SU-DHL-6 (cell line): ENCODE measurements at regions not wholly inside any gene's neighbourhood (a gene's known extent, or its start where the extent isn't known, plus 50 kb on each side); places are given as distances from the start of the nearest gene placed in this dataset.

ENCODE experiments used
- H2AFZ ChIP-seq: fragments of 200-600 bp; sonication (generic); 2 replicates; pipeline ENCODE4 v1.6.1; 2014; ENCODE audit warnings: low read depth, mild to moderate bottlenecking, moderate library complexity, mixed read lengths, antibody characterized with exemption, low read length; ENCODE audit not compliant: severe bottlenecking
- H3F3A ChIP-seq: fragments of 200-600 bp; shearing (Covaris generic); 2 replicates; pipeline ENCODE4 v1.6.0; 2016; ENCODE audit warnings: antibody characterized with exemption, mild to moderate bottlenecking; ENCODE audit not compliant: insufficient read depth
- H3K27ac ChIP-seq: fragments of 200-600 bp; sonication (generic); 2 replicates; pipeline ENCODE4 v1.5.1; 2016; ENCODE audit warnings: low read depth, mild to moderate bottlenecking, low read length, moderate library complexity, mixed read lengths
- H3K27me3 ChIP-seq: fragments of 200-600 bp; sonication (generic), shearing (Covaris generic); 2 replicates; pipeline ENCODE4 v1.6.0; 2014; ENCODE audit warnings: mild to moderate bottlenecking, low read length
- H3K36me3 ChIP-seq: fragments of 200-600 bp; sonication (generic); 2 replicates; pipeline ENCODE4 v1.6.1; 2014; ENCODE audit warnings: mild to moderate bottlenecking, low read length, mixed read lengths
- H3K4me2 ChIP-seq: fragments of 300-600, 200-600 bp; shearing (Covaris generic), sonication (generic); 2 replicates; pipeline ENCODE4 v1.6.0; 2014; ENCODE audit warnings: low read length, low read depth, mild to moderate bottlenecking; ENCODE audit not compliant: poor library complexity, severe bottlenecking
- H3K4me3 ChIP-seq: fragments of 200-600 bp; sonication (generic); 2 replicates; pipeline ENCODE4 v1.5.1; 2014; ENCODE audit warnings: antibody characterized with exemption, low read length, mild to moderate bottlenecking, mixed read lengths; ENCODE audit not compliant: insufficient read depth, poor library complexity, severe bottlenecking
- H3K79me2 ChIP-seq: fragments of 200-600 bp; sonication (generic); 2 replicates; pipeline ENCODE4 v1.6.1; 2014; ENCODE audit warnings: mild to moderate bottlenecking, low read length, moderate library complexity; ENCODE audit not compliant: insufficient read depth
- H3K9ac ChIP-seq: fragments of 200-600 bp; sonication (generic); 2 replicates; pipeline ENCODE4 v1.7.0; 2014; ENCODE audit warnings: mild to moderate bottlenecking, low read length
- H3K9me2 ChIP-seq: fragments of 200-600 bp; sonication (generic); replicated peaks from 2 replicates; pipeline ENCODE4 v1.6.1; 2014; ENCODE audit warnings: low read length; ENCODE audit not compliant: insufficient read depth
- H3K9me3 ChIP-seq: fragments of 200-600 bp; sonication (generic); 2 replicates; pipeline ENCODE4 v1.6.1; 2014; ENCODE audit warnings: low read length, mixed read lengths; ENCODE audit not compliant: insufficient read depth
- H4K20me1 ChIP-seq: fragments of 200-600 bp; sonication (generic); 2 replicates; pipeline ENCODE4 v1.6.1; 2014; ENCODE audit warnings: low read depth, mild to moderate bottlenecking, antibody characterized with exemption, low read length, moderate library complexity, mixed read lengths
- CTCF ChIP-seq: fragments of 200-600 bp; sonication (generic); IDR thresholded peaks from one replicate; pipeline ENCODE4 v1.5.1; 2017; ENCODE audit warnings: antibody characterized with exemption, mild to moderate bottlenecking, low read length, moderate library complexity; ENCODE audit not compliant: insufficient read depth, poor library complexity, severe bottlenecking
- EZH2phosphoT487 ChIP-seq: fragments of 200-600 bp; sonication (generic), shearing (Covaris generic); conservative IDR thresholded peaks from 2 replicates; pipeline ENCODE4 v1.6.1; 2018; ENCODE audit warnings: mild to moderate bottlenecking, antibody characterized with exemption, low read length, moderate library complexity, mixed read lengths

- Histone ChIP-seq H3K9me2 (no peaks in the 10 kb centered on the region), H3F3A (no peaks in the 10 kb centered on the region), H2AFZ (no peak overlapping the region), H3K4me3 (no peak overlapping the region), H3K27me3 (no peaks in the 10 kb centered on the region), H3K9ac (no peak overlapping the region), H4K20me1 (no peaks in the 10 kb centered on the region), H3K79me2 (no peaks in the 10 kb centered on the region), H3K9me3 (no peaks in the 10 kb centered on the region), H3K4me2 (no peak overlapping the region), H3K36me3 (no peaks in the 10 kb centered on the region), H3K27ac (no peak overlapping the region)
- TF ChIP-seq CTCF = no peak
- TF ChIP-seq EZH2phosphoT487 = no peak
Observed at GRCh38 chr5:69001627-69002026, 92.2 kb upstream of the SLC30A5 start.

DNA sequence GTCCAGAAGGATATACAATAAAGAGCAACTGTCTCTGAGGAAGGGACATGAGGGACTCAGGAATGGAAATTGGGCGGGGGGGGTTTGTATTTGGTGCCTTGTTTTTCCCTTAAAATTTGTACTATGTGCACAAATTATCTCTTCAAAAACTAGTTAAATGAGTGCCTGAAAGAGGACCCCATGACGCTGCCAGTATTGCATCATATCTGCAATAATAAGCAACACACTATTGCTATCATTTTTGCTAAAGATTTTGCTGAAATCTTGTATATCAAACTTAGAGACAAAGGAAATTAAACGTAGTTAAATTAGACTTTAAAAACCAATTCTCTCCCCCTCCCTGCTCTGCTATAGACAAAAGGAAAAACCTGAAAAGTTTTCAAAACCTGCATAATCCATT is 89.7 kb upstream of the SLC30A5 start:
- no peaks in the 10 kb centered on the region for H3F3A ChIP-seq
- H3K9ac ChIP-seq = no peak overlapping the region
- no peaks in the 10 kb centered on the region for H3K36me3 ChIP-seq

GRCh38 chr5:69004676-69005075 is 89.1 kb upstream of the SLC30A5 start:
- no peaks in the 10 kb centered on the region for H3K27me3 ChIP-seq
- no peaks in the 10 kb centered on the region for H3K36me3 ChIP-seq
- no peak overlapping the region for H2AFZ ChIP-seq
- no peaks in the 10 kb centered on the region for H3K9me3 ChIP-seq
- H3K9me2 ChIP-seq = no peaks in the 10 kb centered on the region
- no peak overlapping the region for H3K4me3 ChIP-seq
- no peaks in the 10 kb centered on the region for H3K79me2 ChIP-seq
- no peak overlapping the region for H3K9ac ChIP-seq
- H3K4me2 ChIP-seq = no peak overlapping the region
- H3K27ac ChIP-seq = no peak overlapping the region
- no peaks in the 10 kb centered on the region for H4K20me1 ChIP-seq
- no peak for TF ChIP-seq EZH2phosphoT487
- TF ChIP-seq CTCF = no peak
- no peaks in the 10 kb centered on the region for H3F3A ChIP-seq

More for the DNA sequence above, 89.7 kb upstream of the SLC30A5 start:
- Histone ChIP-seq H3K9me3 (no peaks in the 10 kb centered on the region), H2AFZ (no peak overlapping the region), H3K27ac (no peak overlapping the region), H3K79me2 (no peaks in the 10 kb centered on the region), H3K4me2 (no peak overlapping the region), H4K20me1 (no peaks in the 10 kb centered on the region), H3K27me3 (no peaks in the 10 kb centered on the region), H3K4me3 (no peak overlapping the region), H3K9me2 (no peaks in the 10 kb centered on the region)
- no peak for TF ChIP-seq EZH2phosphoT487
- TF ChIP-seq CTCF = no peak
